Gastrocnemius medialis (tissue), 4 donors: ENCODE measurements at regions not wholly inside any gene's neighbourhood (a gene's known extent, or its start where the extent isn't known, plus 50 kb on each side); places are given as distances from the start of the nearest gene placed in this dataset.

Experiments
- ATAC-seq, 2 donors: fragments of 150-250 bp; one replicate each; pipeline ENCODE4 v1.9.1; 2016
- DNase-seq, 2 donors: peaks; one replicate each; pipeline ENCODE4 v3.0.0-alpha.2; 2019
- H3K27ac ChIP-seq, 4 donors: fragments of 200-600 bp; sonication (generic); 1 replicate in 1 of 4; 2 replicates in 3 of 4; pipeline ENCODE4 v1.5.1; 2016 to 2018; ENCODE audit warnings: mild to moderate bottlenecking in 2 of 4, moderate library complexity in 1 of 4
- H3K27me3 ChIP-seq, 3 donors: fragments of 200-600 bp; sonication (generic) in 2 of 3; 1 replicate in 1 of 3; 2 replicates in 2 of 3; pipeline versions ENCODE4 v1.5.1 to v1.6.0; 2016 to 2019; ENCODE audit warnings: mild to moderate bottlenecking in 1 of 3, moderate library complexity in 1 of 3
- H3K36me3 ChIP-seq, 2 donors: fragments of 200-600 bp; sonication (generic) in 1 of 2; one replicate each; pipeline ENCODE4 v1.5.1; 2017 to 2018
- H3K4me1 ChIP-seq, 2 donors: fragments of 200-600 bp; sonication (generic) in 1 of 2; one replicate each; pipeline ENCODE4 v1.5.1; 2016 to 2017; ENCODE audit warnings: mild to moderate bottlenecking in 2 of 2
- H3K4me3 ChIP-seq, 4 donors: fragments of 200-600 bp; sonication (generic) in 3 of 4; 1 replicate in 1 of 4; 2 replicates in 3 of 4; pipeline ENCODE4 v1.5.1; 2016 to 2019; ENCODE audit warnings: mild to moderate bottlenecking in 2 of 4
- H3K9me3 ChIP-seq, 3 donors: fragments of 200-600 bp; sonication (generic) in 2 of 3; 1 replicate in 1 of 3; 2 replicates in 2 of 3; pipeline ENCODE4 v1.5.1; 2016 to 2019
- POLR2A ChIP-seq, 2 donors: fragments of 450-650 bp; IDR thresholded peaks; one replicate each; pipeline ENCODE4 v1.6.1; 2017; ENCODE audit warnings: antibody characterized with exemption in 2 of 2, mild to moderate bottlenecking in 2 of 2, moderate library complexity in 2 of 2
- in situ Hi-C, 4 donors: fragments of 200-750 bp; cut with MboI; loops; one replicate each; pipeline versions ENCODE4 v1.15.0 to v1.8.0; 2017; ENCODE audit warnings: low sequenced_read_pairs in 4 of 4
- intact Hi-C: fragments of 100-400 bp; cut with DNase I; formaldehyde crosslinking; loops from one replicate; pipeline ENCODE4 v1.15.1; 2023; ENCODE audit warnings: low total_unique reads
- TF ChIP-seq, protein P1 (sequence below), 5 experiments: fragments of 450-650 bp in 3 of 5; fragments of 200-600 bp in 2 of 5; sonication (generic) in 2 of 5; IDR thresholded peaks in 4 of 5; conservative IDR thresholded peaks in 1 of 5; 1 replicate in 4 of 5; 2 replicates in 1 of 5; pipeline ENCODE4 v1.5.1; 2016 to 2019; ENCODE audit warnings: antibody characterized with exemption in 5 of 5, mild to moderate bottlenecking in 3 of 5, moderate library complexity in 3 of 5

DNA sequence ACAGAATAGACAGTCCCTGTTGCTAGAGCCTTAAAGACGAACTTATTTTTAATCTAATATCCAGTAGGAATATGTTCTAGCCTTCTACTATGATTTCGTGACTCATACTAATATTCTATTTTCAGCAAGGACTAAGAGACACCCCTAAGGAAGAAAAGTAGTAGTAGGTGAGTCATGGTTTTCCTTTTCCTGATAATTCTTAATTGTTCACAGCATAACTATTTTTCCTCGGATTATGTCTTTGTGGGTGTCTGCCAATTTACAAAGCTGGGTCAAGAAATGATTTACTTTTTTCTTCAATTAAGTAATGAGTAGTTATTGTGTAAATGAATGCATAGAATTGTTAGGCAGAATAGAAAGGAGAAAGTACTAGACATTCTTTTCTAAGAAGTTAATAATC is 292.2 kb downstream of the TOX3 start:
- Histone ChIP-seq H3K9me3 (no peaks in the 10 kb centered on the region), H3K4me1 (no peaks in the 10 kb centered on the region), H3K27me3 (no peaks in the 10 kb centered on the region), H3K4me3 (no peak overlapping the region), H3K27ac (no peak overlapping the region), H3K36me3 (no peaks in the 10 kb centered on the region)
- DNase-seq: no peak
- TF ChIP-seq POLR2A (IDR thresholded peaks at IDR 0.05): no peak
- TF ChIP-seq, protein P1, sequence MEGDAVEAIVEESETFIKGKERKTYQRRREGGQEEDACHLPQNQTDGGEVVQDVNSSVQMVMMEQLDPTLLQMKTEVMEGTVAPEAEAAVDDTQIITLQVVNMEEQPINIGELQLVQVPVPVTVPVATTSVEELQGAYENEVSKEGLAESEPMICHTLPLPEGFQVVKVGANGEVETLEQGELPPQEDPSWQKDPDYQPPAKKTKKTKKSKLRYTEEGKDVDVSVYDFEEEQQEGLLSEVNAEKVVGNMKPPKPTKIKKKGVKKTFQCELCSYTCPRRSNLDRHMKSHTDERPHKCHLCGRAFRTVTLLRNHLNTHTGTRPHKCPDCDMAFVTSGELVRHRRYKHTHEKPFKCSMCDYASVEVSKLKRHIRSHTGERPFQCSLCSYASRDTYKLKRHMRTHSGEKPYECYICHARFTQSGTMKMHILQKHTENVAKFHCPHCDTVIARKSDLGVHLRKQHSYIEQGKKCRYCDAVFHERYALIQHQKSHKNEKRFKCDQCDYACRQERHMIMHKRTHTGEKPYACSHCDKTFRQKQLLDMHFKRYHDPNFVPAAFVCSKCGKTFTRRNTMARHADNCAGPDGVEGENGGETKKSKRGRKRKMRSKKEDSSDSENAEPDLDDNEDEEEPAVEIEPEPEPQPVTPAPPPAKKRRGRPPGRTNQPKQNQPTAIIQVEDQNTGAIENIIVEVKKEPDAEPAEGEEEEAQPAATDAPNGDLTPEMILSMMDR (IDR thresholded peaks at IDR 0.05 in 4 of 5, conservative IDR thresholded peaks at IDR 0.05 in 1 of 5): no peak
- in situ Hi-C loops: no loop called here
- no peak for ATAC-seq
- intact Hi-C loops: no loop called here

DNA sequence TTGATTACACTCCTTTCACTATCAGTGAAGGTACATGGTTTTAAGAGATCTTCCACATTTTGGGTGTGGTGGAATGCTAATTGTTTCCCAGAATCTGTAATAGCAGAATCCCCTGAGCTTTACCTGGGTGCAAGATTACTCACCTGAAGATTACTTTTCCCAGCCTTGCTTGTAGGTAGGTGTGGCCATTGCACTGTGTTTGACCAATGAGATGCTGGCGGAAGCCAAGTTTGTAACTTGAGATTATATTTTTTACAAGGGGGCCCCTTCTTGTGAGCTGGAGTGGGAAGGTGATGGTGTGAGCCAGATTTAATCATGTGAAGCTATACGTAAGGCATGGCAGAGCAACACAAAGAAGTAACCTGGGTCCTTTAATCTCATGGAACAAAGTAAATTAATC is 294.3 kb downstream of the TOX3 start:
- TF ChIP-seq POLR2A (IDR thresholded peaks at IDR 0.05): no peak
- TF ChIP-seq, protein P1 (IDR thresholded peaks at IDR 0.05 in 4 of 5, conservative IDR thresholded peaks at IDR 0.05 in 1 of 5): no peak
- no peaks in the 10 kb centered on the region for H3K27me3 ChIP-seq
- intact Hi-C loops: no loop called here

DNA sequence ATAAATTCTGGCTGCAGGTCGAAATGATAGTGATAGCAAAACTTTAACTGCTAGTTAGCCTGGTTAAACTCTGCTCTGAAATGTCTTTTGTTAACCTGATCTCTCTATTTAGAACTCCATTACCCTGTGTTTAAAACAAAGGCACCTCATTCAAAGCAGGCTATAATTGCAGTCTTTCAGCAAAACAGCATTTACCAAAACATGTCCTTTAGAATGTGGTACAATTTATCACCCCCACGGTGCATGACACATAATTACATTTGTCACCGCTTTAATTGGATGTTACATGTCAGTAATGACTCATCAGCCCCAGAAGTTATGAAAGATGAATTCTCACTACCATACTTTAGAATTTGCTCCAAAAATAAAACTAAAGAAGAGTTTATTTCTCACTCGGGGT is 295.4 kb downstream of the TOX3 start:
- intact Hi-C loops (no loop called here), in situ Hi-C loops (no loop called here)
- H3K27me3 ChIP-seq: no peaks in the 10 kb centered on the region
- peaks cover 0 to 5% (median 0%) of the 10 kb centered on the region in 3 donors for H3K9me3 ChIP-seq
- ATAC-seq (no peak), DNase-seq (no peak)
- no peak overlapping the region for H3K4me3 ChIP-seq
- H3K27ac ChIP-seq: no peak overlapping the region
- no peaks in the 10 kb centered on the region for H3K4me1 ChIP-seq
- H3K36me3 ChIP-seq: no peaks in the 10 kb centered on the region
- no peak for TF ChIP-seq POLR2A (IDR thresholded peaks at IDR 0.05)

More for the DNA sequence above, 294.3 kb downstream of the TOX3 start:
- ATAC-seq: no peak
- no peaks in the 10 kb centered on the region for H3K4me1 ChIP-seq
- H3K4me3 ChIP-seq: no peak overlapping the region
- H3K27ac ChIP-seq: no peak overlapping the region
- H3K9me3 ChIP-seq: peaks cover 0 to 5% (median 0%) of the 10 kb centered on the region in 3 donors
- in situ Hi-C loops: no loop called here
- no peak for DNase-seq
- no peaks in the 10 kb centered on the region for H3K36me3 ChIP-seq

DNA sequence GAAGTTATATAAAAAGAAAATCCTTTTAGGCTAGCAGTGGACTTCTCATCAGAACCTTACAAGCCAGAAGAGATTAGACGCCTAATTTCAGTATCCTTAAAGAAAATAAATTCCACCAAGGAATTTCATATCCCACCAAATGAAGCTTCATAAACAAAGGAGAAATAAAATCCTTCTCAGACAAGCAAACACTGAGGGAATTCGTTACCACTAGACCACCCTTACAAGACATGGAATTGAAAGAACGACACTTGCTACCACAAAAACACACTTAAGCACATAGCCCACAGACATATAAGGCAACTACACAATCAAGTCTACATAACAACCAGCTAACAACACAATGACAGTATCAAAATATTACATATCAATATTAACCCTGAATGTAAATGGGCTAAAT is 299.2 kb downstream of the TOX3 start:
- no peak for TF ChIP-seq POLR2A (IDR thresholded peaks at IDR 0.05)
- TF ChIP-seq, protein P1 (IDR thresholded peaks at IDR 0.05 in 4 of 5, conservative IDR thresholded peaks at IDR 0.05 in 1 of 5): no peak
- Histone ChIP-seq H3K27ac (no peak overlapping the region), H3K4me3 (no peak overlapping the region), H3K9me3 (peaks cover 0 to 5% (median 0%) of the 10 kb centered on the region in 3 donors), H3K4me1 (no peaks in the 10 kb centered on the region), H3K36me3 (no peaks in the 10 kb centered on the region), H3K27me3 (no peaks in the 10 kb centered on the region)
- no peak for ATAC-seq
- in situ Hi-C loops (no loop called here), intact Hi-C loops (no loop called here)
- DNase-seq: no peak

DNA sequence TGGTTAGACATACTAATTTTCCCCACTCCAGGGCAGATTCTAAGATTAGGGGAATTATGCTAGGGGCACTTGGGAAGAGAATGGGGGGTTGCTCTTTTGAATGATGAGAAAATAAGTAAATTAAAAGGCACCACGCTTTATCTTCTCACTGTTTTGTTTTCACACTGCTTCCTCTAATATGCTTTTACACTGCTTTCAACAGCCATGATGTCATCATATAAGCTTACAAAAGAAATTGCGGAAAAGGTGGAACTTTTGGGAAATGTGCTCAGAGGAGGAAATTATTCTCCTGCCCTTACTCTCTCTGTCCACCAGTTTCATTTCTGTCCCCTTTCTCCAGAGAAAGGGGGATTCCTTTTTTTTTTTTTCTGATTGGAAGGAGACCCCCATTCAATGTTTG is 308.2 kb downstream of the TOX3 start:
- H3K4me1 ChIP-seq: no peaks in the 10 kb centered on the region
- no peaks in the 10 kb centered on the region for H3K36me3 ChIP-seq
- in situ Hi-C loops: no loop called here
- intact Hi-C loops: no loop called here
- ATAC-seq (no peak), DNase-seq (no peak)
- TF ChIP-seq POLR2A (IDR thresholded peaks at IDR 0.05): no peak
- TF ChIP-seq, protein P1 (IDR thresholded peaks at IDR 0.05 in 4 of 5, conservative IDR thresholded peaks at IDR 0.05 in 1 of 5): no peak
- no peak overlapping the region for H3K4me3 ChIP-seq
- H3K27me3 ChIP-seq: no peaks in the 10 kb centered on the region
- H3K9me3 ChIP-seq: no peaks in the 10 kb centered on the region
- H3K27ac ChIP-seq: no peak overlapping the region
